ENCODE measurements at regions not wholly inside any gene's neighbourhood (a gene's known extent, or its start where the extent isn't known, plus 50 kb on each side); places are given as distances from the start of the nearest gene placed in this dataset.

DNA sequence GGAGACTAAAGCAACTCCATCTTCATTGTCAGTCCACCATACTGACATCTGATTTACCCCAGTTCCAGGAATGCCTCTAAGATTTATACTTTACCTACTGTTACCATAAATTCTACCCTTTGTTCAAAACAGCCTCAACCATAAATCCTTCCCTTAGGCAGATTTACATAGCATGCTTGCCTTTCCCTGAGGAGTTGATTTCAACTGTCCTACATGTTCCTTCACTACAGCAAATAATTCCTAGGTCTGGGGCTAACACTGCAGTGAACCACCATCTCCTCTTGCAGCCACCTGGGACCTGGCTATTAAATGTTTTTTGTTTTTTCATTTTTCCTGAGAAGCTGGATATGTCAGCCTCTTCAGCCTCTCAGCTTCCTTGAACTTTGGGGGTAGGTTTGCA, 166.9 kb upstream of the PDE4D start:
- TF ChIP-seq ZNF174 (tag by site-specific recombination; IDR thresholded peaks at IDR 0.05) (no peak), ZBTB17 (tag by site-specific recombination; IDR thresholded peaks at IDR 0.05) (no peak), ZNF138 (tag by site-specific recombination; IDR thresholded peaks at IDR 0.05; ENCODE audit: borderline replicate concordance) (no peak)
- TF ChIP-seq, protein P1, sequence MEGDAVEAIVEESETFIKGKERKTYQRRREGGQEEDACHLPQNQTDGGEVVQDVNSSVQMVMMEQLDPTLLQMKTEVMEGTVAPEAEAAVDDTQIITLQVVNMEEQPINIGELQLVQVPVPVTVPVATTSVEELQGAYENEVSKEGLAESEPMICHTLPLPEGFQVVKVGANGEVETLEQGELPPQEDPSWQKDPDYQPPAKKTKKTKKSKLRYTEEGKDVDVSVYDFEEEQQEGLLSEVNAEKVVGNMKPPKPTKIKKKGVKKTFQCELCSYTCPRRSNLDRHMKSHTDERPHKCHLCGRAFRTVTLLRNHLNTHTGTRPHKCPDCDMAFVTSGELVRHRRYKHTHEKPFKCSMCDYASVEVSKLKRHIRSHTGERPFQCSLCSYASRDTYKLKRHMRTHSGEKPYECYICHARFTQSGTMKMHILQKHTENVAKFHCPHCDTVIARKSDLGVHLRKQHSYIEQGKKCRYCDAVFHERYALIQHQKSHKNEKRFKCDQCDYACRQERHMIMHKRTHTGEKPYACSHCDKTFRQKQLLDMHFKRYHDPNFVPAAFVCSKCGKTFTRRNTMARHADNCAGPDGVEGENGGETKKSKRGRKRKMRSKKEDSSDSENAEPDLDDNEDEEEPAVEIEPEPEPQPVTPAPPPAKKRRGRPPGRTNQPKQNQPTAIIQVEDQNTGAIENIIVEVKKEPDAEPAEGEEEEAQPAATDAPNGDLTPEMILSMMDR (tag by site-specific recombination; IDR thresholded peaks at IDR 0.05), result no peak
